Epithelial cell of proximal tubule (primary cell): ENCODE measurements at regions not wholly inside any gene's neighbourhood (a gene's known extent, or its start where the extent isn't known, plus 50 kb on each side); places are given as distances from the start of the nearest gene placed in this dataset.

ENCODE experiments used
- DNase-seq: peaks from one replicate; pipeline ENCODE4 v3.0.0-alpha.2; 2011; ENCODE audit warnings: low read depth
- H3K4me3 ChIP-seq: 2 replicates; pipeline ENCODE4 v1.5.1; 2011; ENCODE audit warnings: low read depth, mild to moderate bottlenecking, low read length
- TF ChIP-seq, protein P1 (sequence below): conservative IDR thresholded peaks from 2 replicates; pipeline ENCODE4 v1.5.1; 2012; ENCODE audit warnings: low read depth, mild to moderate bottlenecking, low read length

GRCh38 chr11:15893080-15893492, 463.3 kb downstream of the SOX6 start:
- TF ChIP-seq, protein P1, sequence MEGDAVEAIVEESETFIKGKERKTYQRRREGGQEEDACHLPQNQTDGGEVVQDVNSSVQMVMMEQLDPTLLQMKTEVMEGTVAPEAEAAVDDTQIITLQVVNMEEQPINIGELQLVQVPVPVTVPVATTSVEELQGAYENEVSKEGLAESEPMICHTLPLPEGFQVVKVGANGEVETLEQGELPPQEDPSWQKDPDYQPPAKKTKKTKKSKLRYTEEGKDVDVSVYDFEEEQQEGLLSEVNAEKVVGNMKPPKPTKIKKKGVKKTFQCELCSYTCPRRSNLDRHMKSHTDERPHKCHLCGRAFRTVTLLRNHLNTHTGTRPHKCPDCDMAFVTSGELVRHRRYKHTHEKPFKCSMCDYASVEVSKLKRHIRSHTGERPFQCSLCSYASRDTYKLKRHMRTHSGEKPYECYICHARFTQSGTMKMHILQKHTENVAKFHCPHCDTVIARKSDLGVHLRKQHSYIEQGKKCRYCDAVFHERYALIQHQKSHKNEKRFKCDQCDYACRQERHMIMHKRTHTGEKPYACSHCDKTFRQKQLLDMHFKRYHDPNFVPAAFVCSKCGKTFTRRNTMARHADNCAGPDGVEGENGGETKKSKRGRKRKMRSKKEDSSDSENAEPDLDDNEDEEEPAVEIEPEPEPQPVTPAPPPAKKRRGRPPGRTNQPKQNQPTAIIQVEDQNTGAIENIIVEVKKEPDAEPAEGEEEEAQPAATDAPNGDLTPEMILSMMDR, result no peak
- no peak for DNase-seq
- no peak overlapping the region for H3K4me3 ChIP-seq

DNA sequence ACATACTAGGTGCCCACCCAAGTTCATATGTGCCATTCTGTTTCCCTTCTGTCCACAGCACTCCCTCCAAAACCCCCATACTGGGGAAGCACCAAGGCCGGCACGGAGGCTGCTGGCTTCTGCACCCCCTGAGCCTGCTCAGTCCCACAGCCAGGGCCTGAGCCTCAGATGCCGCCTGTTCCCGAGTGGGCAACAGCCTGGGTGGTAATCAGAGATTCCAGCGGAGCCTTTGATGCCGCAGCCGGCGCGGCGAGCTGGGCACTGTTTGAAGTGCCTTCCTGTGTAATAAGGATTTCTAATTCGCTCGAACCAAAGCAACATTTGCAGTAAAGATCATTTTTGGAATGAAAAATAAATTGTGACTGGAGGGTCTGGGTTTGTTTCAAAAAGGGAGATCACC, 460.3 kb downstream of the SOX6 start:
- DNase-seq, result no peak
- TF ChIP-seq, protein P1, result no peak
- no peak overlapping the region for H3K4me3 ChIP-seq

DNA sequence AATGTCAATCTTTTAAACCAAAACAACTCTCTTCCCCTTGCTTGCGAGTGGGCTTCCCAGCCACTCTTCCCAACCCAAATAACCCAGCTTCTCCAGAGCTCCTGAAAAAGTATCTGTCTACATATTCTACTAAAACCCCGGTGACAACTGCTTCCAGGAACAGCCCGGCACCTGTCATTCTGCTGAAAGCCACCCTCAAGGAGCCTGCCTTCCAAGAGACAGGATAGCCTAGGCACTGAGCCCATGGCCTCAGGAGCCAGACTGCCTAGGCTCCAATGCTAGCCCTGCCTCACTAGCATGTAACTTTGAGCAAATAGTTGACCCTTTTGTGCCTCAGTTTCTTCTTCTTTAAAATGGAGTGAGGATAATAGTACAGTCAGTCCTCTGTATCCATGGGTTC, 459.8 kb downstream of the SOX6 start:
- H3K4me3 ChIP-seq, result no peak overlapping the region
- DNase-seq, result no peak
- TF ChIP-seq, protein P1, result no peak

- TF ChIP-seq, protein P1, result no peak
- peak; percentile 56 for DNase-seq
- no peak overlapping the region for H3K4me3 ChIP-seq
These were observed 459.0 kb downstream of the SOX6 start for GRCh38 chr11:15897211-15897960.

DNA sequence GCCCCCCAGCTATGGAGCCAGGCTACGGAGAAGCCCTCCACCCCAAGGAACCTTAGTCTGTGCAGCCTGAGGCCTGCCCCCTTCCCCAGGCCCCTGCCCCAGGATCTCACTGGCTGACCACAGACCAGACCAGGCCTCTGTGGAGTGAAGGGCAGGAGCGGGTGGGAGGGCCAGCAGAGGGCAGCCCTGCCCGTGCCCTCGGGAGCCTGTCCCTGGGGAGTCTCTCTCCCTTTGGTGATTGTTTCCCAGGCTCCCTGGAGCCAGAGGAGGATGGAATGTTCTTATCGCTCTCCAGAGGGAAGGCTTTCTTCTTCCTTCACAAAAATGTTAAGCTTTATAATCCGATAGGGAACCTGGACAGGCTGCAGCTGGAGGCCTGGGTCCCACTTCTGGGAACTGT, 455.3 kb downstream of the SOX6 start:
- TF ChIP-seq, protein P1, result no peak
- H3K4me3 ChIP-seq, result no peak overlapping the region
- DNase-seq, result no peak

DNA sequence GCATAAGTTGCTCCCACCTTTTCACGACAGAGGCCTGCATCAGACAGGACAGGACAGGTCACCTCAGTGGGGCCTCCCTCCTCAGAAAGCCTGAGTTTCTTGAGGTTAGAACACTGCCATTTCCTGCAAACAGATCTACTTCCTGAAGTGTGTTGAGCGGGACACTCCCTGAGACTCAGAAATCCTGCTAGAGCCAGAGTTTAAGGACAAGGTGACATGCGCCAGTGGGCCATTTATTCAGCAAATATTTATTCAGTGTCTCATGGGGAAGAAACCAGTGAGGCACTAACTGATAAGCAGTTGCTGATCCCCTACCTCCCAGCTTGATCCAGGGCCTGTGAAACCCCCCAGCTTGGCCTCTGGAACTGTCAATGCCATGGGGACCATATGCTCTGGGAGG, 454.6 kb downstream of the SOX6 start:
- no peak overlapping the region for H3K4me3 ChIP-seq
- no peak for DNase-seq
- TF ChIP-seq, protein P1, result no peak

- DNase-seq, result no peak
- H3K4me3 ChIP-seq, result no peak overlapping the region
- TF ChIP-seq, protein P1, result no peak
These were observed 453.1 kb downstream of the SOX6 start for GRCh38 chr11:15903246-15903645.
